K562 (cell line): ENCODE measurements at regions not wholly inside any gene's neighbourhood (a gene's known extent, or its start where the extent isn't known, plus 50 kb on each side); places are given as distances from the start of the nearest gene placed in this dataset.

Source experiments
- CBX2 ChIP-seq: fragments of 200-600 bp; sonication (generic); IDR thresholded peaks from one replicate; pipeline ENCODE4 v1.6.1; 2012; ENCODE audit warnings: mild to moderate bottlenecking, low read length, inconsistent platforms; ENCODE audit not compliant: insufficient read depth, poor library complexity, severe bottlenecking
- CSDE1 ChIP-seq, 2 experiments: fragments of 450-650 bp; IDR thresholded peaks; 2 replicates each; pipeline ENCODE4 v1.6.1; 2016; ENCODE audit warnings: mild to moderate bottlenecking in 1 of 2
- GABPA ChIP-seq: fragments of 200-800 bp; sonication (Bioruptor generic); conservative IDR thresholded peaks from 2 replicates; pipeline ENCODE4 v1.6.1; 2016; ENCODE audit warnings: low read depth, missing genetic modification characterization, missing compliant biosample characterization
- PBX2 ChIP-seq, 2 experiments: IDR thresholded peaks in 1 of 2; conservative IDR thresholded peaks in 1 of 2; 2 replicates each; pipeline ENCODE4 v1.6.1; 2016; ENCODE audit warnings: low read depth in 2 of 2, mild to moderate bottlenecking in 1 of 2, missing compliant biosample characterization in 1 of 2, missing genetic modification characterization in 1 of 2, moderate library complexity in 1 of 2
- RBM39 ChIP-seq: fragments of 200-400 bp; formaldehyde crosslinking; optimal IDR thresholded peaks from 2 replicates; pipeline ENCODE3; 2018; ENCODE audit warnings: low read depth, low read length
- RFX7 ChIP-seq: fragments of 250-450 bp; sonication (Bioruptor Pico); IDR thresholded peaks from 2 replicates; pipeline ENCODE4 v1.5.1; 2021; ENCODE audit warnings: mild to moderate bottlenecking
- SRF ChIP-seq, 2 experiments: fragments of 250-450, 450-650 bp in 1 of 2; sonication (Bioruptor Pico) in 1 of 2; sonication (generic) in 1 of 2; formaldehyde crosslinking; IDR thresholded peaks; 2 replicates each; pipeline versions ENCODE4 v1.5.0 to v1.5.1; 2020 to 2022; ENCODE audit warnings: mild to moderate bottlenecking in 1 of 2, missing genetic modification reagents in 1 of 2
- SRSF3 ChIP-seq: fragments of 200-400 bp; formaldehyde crosslinking; IDR thresholded peaks from 2 replicates; pipeline ENCODE4 v1.6.1; 2016; ENCODE audit warnings: mild to moderate bottlenecking, low read length, moderate library complexity; ENCODE audit not compliant: insufficient read depth
- ZNF140 ChIP-seq: fragments of 250-450 bp; sonication (Bioruptor Pico); IDR thresholded peaks from 2 replicates; pipeline ENCODE4 v1.8.0; 2021; ENCODE audit warnings: moderate library complexity, mild to moderate bottlenecking, inconsistent platforms
- ZNF589 ChIP-seq: fragments of 200-800 bp; sonication (Bioruptor generic); IDR thresholded peaks from 2 replicates; pipeline ENCODE4 v1.6.1; 2016; ENCODE audit warnings: low read depth, missing genetic modification characterization, missing compliant biosample characterization
- TF ChIP-seq, protein P1 (sequence below): fragments of 450-650 bp; IDR thresholded peaks from 2 replicates; pipeline ENCODE4 v1.7.1; 2018; ENCODE audit warnings: mild to moderate bottlenecking, low read depth; ENCODE audit not compliant: partially characterized antibody
- TF ChIP-seq, protein P2 (sequence below): IDR thresholded peaks from 3 replicates; pipeline ENCODE4 v1.6.1; 2011; ENCODE audit warnings: borderline replicate concordance, mild to moderate bottlenecking, moderate library complexity; ENCODE audit not compliant: insufficient read length; ENCODE audit errors: extremely low read depth
- TF ChIP-seq, protein P3 (sequence below), 3 experiments: fragments of 200-800 bp in 1 of 3; sonication (Bioruptor generic) in 1 of 3; sonication (generic) in 1 of 3; formaldehyde crosslinking in 1 of 3; IDR thresholded peaks; 2 replicates each; pipeline versions ENCODE4 v1.6.1 to v1.8.0; 2016 to 2022; ENCODE audit warnings: mild to moderate bottlenecking in 2 of 3, missing compliant biosample characterization in 2 of 3, missing genetic modification characterization in 2 of 3, missing genetic modification reagents in 1 of 3
- TF ChIP-seq, protein P4 (sequence below): sonication (generic); formaldehyde crosslinking; IDR thresholded peaks from 2 replicates; pipeline ENCODE4 v1.8.0; 2022; ENCODE audit warnings: missing genetic modification reagents, mild to moderate bottlenecking, borderline replicate concordance

- no peak for TF ChIP-seq RBM39
- no peak for TF ChIP-seq RFX7 (CRISPR knock-in tag)
- no peak for TF ChIP-seq ZNF140 (CRISPR knock-in tag)
- no peak for TF ChIP-seq GABPA (tag)
- TF ChIP-seq ZNF589 (CRISPR knock-in tag): no peak
- TF ChIP-seq, protein P1, sequence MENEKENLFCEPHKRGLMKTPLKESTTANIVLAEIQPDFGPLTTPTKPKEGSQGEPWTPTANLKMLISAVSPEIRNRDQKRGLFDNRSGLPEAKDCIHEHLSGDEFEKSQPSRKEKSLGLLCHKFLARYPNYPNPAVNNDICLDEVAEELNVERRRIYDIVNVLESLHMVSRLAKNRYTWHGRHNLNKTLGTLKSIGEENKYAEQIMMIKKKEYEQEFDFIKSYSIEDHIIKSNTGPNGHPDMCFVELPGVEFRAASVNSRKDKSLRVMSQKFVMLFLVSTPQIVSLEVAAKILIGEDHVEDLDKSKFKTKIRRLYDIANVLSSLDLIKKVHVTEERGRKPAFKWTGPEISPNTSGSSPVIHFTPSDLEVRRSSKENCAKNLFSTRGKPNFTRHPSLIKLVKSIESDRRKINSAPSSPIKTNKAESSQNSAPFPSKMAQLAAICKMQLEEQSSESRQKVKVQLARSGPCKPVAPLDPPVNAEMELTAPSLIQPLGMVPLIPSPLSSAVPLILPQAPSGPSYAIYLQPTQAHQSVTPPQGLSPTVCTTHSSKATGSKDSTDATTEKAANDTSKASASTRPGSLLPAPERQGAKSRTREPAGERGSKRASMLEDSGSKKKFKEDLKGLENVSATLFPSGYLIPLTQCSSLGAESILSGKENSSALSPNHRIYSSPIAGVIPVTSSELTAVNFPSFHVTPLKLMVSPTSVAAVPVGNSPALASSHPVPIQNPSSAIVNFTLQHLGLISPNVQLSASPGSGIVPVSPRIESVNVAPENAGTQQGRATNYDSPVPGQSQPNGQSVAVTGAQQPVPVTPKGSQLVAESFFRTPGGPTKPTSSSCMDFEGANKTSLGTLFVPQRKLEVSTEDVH: no peak
- no peak for TF ChIP-seq SRSF3
- no peak for TF ChIP-seq SRF (CRISPR knock-in tag; IDR thresholded peaks at IDR 0.05)
- TF ChIP-seq, protein P2, sequence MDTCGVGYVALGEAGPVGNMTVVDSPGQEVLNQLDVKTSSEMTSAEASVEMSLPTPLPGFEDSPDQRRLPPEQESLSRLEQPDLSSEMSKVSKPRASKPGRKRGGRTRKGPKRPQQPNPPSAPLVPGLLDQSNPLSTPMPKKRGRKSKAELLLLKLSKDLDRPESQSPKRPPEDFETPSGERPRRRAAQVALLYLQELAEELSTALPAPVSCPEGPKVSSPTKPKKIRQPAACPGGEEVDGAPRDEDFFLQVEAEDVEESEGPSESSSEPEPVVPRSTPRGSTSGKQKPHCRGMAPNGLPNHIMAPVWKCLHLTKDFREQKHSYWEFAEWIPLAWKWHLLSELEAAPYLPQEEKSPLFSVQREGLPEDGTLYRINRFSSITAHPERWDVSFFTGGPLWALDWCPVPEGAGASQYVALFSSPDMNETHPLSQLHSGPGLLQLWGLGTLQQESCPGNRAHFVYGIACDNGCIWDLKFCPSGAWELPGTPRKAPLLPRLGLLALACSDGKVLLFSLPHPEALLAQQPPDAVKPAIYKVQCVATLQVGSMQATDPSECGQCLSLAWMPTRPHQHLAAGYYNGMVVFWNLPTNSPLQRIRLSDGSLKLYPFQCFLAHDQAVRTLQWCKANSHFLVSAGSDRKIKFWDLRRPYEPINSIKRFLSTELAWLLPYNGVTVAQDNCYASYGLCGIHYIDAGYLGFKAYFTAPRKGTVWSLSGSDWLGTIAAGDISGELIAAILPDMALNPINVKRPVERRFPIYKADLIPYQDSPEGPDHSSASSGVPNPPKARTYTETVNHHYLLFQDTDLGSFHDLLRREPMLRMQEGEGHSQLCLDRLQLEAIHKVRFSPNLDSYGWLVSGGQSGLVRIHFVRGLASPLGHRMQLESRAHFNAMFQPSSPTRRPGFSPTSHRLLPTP: peak; percentile 96
- TF ChIP-seq, protein P3, sequence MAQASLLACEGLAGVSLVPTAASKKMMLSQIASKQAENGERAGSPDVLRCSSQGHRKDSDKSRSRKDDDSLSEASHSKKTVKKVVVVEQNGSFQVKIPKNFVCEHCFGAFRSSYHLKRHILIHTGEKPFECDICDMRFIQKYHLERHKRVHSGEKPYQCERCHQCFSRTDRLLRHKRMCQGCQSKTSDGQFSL (CRISPR knock-in tag; IDR thresholded peaks at IDR 0.05): no peak
- TF ChIP-seq, protein P3 (tag; IDR thresholded peaks at IDR 0.05): no peak; a peak in 1 of 4 replicates
- peak in 1 of 2 experiments; percentile 67; a peak in 1 of 4 replicates for TF ChIP-seq CSDE1 (IDR thresholded peaks at IDR 0.05)
- TF ChIP-seq CBX2: no peak
- TF ChIP-seq, protein P4, sequence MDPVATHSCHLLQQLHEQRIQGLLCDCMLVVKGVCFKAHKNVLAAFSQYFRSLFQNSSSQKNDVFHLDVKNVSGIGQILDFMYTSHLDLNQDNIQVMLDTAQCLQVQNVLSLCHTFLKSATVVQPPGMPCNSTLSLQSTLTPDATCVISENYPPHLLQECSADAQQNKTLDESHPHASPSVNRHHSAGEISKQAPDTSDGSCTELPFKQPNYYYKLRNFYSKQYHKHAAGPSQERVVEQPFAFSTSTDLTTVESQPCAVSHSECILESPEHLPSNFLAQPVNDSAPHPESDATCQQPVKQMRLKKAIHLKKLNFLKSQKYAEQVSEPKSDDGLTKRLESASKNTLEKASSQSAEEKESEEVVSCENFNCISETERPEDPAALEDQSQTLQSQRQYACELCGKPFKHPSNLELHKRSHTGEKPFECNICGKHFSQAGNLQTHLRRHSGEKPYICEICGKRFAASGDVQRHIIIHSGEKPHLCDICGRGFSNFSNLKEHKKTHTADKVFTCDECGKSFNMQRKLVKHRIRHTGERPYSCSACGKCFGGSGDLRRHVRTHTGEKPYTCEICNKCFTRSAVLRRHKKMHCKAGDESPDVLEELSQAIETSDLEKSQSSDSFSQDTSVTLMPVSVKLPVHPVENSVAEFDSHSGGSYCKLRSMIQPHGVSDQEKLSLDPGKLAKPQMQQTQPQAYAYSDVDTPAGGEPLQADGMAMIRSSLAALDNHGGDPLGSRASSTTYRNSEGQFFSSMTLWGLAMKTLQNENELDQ (CRISPR knock-in tag): no peak
- TF ChIP-seq PBX2 (CRISPR knock-in tag; IDR thresholded peaks at IDR 0.05; ENCODE audit: low read depth): no peak
- no peak for TF ChIP-seq PBX2 (tag; conservative IDR thresholded peaks at IDR 0.05; ENCODE audit: low read depth)
Observed at GRCh38 chr1:222464841-222465210, 83.1 kb downstream of the HHIPL2 start (continued).
